ENCODE measurements at regions not wholly inside any gene's neighbourhood (a gene's known extent, or its start where the extent isn't known, plus 50 kb on each side); places are given as distances from the start of the nearest gene placed in this dataset.

DNA sequence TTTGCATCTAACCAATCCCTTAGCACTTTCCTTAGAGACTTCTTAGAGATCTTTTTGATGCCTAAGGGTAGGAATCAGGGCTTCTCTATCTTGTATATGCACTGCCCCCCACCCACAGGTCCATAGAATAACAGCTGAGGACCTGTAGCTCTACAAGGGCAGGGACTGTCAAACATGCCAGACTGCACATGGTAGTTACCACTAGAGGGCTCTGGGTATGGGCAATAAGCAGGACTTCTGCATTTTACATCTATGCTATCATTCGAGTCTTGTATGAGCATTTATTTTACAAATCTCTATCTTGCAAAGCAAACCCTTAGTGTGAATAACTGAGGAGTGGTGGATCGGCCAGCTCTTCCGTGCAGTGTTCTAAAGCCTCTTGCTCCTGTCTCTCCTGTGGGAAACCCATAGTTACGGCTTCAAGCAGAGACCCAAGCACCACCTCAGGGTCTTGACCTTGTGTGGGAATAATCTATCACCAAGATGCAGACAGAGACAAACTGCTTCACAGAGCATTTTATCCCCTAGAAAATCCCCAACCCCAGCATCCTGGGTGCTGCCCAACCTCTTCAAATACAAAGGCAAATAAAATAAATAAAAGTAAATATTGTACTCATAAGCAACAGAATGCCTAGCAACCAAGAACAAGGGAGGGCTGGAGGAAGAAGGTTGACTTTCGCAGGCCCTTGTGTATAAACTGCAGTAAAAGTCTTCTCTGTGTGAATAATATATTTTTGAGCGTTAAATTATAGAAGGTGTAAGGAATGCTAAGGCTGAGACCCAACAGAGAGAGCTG, 219.3 kb downstream of the WDR11 start:
- TF ChIP-seq, protein P1, sequence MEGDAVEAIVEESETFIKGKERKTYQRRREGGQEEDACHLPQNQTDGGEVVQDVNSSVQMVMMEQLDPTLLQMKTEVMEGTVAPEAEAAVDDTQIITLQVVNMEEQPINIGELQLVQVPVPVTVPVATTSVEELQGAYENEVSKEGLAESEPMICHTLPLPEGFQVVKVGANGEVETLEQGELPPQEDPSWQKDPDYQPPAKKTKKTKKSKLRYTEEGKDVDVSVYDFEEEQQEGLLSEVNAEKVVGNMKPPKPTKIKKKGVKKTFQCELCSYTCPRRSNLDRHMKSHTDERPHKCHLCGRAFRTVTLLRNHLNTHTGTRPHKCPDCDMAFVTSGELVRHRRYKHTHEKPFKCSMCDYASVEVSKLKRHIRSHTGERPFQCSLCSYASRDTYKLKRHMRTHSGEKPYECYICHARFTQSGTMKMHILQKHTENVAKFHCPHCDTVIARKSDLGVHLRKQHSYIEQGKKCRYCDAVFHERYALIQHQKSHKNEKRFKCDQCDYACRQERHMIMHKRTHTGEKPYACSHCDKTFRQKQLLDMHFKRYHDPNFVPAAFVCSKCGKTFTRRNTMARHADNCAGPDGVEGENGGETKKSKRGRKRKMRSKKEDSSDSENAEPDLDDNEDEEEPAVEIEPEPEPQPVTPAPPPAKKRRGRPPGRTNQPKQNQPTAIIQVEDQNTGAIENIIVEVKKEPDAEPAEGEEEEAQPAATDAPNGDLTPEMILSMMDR (IDR thresholded peaks at IDR 0.05; ENCODE audit: insufficient read depth, low read length, poor library complexity, severe bottlenecking) = peak; percentile 11
- no peak for DNase-seq (ENCODE audit: low read depth)
- H3K36me3 ChIP-seq (ENCODE audit: control insufficient read depth, insufficient read depth, low read length) = no peaks in the 10 kb centered on the region
- no peaks in the 10 kb centered on the region for H3K27me3 ChIP-seq (ENCODE audit: control insufficient read depth, insufficient read depth, low read length)
- H3K4me3 ChIP-seq (ENCODE audit: low read depth, low read length) = no peak overlapping the region

DNA sequence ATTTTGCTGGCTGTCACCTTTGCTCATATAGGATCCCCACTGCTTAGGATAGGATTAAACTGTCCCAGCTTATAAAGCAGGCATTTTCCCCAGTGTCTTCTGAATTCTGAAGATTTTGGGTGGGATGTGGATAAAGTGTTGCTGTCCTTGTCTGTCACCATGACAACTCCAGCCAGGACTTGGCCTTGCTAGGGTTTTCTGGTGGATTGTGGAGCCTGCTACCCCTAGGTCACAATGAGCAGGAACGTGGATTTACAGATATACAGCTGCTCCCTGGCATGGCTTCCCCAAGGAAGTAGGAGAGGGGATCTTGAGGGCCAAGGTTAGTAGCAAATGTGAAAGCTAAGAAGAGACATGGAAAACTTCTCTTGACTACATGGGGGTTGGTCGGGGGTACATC, 220.7 kb downstream of the WDR11 start:
- no peak overlapping the region for H3K4me3 ChIP-seq (ENCODE audit: low read depth, low read length)
- TF ChIP-seq, protein P1 (IDR thresholded peaks at IDR 0.05; ENCODE audit: insufficient read depth, low read length, poor library complexity, severe bottlenecking) = no peak

DNA sequence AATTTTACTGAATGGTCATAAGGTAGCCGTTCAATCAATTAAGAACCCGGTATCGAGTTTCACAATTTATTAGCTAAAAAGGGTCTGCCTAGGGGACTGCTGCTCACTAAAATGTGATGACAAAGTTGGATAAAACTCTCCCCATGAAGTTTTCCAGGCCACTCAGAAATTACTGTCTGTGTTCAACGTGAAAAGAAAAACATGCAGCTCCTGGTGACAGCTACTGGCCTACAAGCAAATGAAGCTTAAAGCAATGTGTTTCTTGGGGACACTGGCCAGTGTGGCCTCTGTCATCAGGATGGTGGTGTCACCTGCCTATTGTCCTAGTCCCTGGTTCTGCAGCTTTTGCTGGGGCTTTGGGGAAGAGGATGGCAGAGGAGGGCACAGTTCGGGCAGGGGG, 222.6 kb downstream of the WDR11 start:
- Histone ChIP-seq H3K36me3 (ENCODE audit: control insufficient read depth, insufficient read depth, low read length) (no peaks in the 10 kb centered on the region), H3K4me3 (ENCODE audit: low read depth, low read length) (no peak overlapping the region), H3K27me3 (ENCODE audit: control insufficient read depth, insufficient read depth, low read length) (no peaks in the 10 kb centered on the region)
- no peak for DNase-seq (ENCODE audit: low read depth)
- TF ChIP-seq, protein P1 (IDR thresholded peaks at IDR 0.05; ENCODE audit: insufficient read depth, low read length, poor library complexity, severe bottlenecking) = no peak

More for the DNA sequence above, 220.7 kb downstream of the WDR11 start:
- no peaks in the 10 kb centered on the region for H3K36me3 ChIP-seq (ENCODE audit: control insufficient read depth, insufficient read depth, low read length)
- no peaks in the 10 kb centered on the region for H3K27me3 ChIP-seq (ENCODE audit: control insufficient read depth, insufficient read depth, low read length)
- no peak for DNase-seq (ENCODE audit: low read depth)

DNA sequence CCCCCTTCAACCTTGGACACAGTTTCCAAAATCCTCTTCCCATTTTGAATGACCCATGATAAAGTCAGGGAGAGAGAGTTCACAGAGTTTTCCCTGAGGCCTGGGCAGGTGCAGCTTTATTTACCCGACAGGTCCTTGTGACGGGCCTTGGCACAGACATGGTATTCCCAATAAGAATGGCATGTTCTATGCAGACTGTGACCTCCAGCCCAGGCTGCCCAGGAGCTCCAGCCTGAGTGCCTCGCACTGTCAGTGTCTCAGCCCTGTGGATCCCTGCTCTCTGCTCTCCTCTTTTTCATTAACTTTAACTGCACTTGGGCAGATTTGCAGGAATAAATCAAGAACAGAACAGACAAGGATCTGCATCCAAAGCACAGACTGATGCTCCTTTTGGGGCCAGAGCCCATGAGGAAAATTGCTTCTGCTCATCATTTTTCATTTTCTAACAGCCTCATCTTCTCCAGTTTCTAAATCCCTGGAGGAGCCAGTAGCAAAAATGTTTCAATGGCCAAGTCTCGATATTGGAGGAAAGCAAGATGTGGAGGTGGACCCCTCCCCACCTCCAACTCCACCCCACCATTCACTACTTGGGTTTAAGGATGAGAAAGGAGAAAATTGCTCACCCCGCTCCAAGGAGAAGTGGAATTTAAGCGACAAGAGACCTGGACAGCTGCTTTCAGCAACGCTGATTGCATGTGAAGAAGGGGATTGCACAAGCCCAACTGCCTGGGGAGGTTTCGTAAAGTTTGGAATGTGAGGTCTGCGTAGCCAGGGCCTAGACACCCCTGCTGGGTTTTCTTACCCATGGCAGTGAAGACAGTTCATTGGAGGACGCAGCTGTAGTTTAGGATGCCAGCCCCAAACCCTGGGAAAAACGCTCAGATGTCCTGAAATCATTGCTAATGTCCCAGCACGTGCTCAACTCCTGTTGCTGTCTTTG, 225.9 kb downstream of the WDR11 start:
- DNase-seq (ENCODE audit: low read depth) = no peak
- Histone ChIP-seq H3K36me3 (ENCODE audit: control insufficient read depth, insufficient read depth, low read length) (no peaks in the 10 kb centered on the region), H3K27me3 (ENCODE audit: control insufficient read depth, insufficient read depth, low read length) (peaks cover 3% of the 10 kb centered on the region), H3K4me3 (ENCODE audit: low read depth, low read length) (no peak overlapping the region)
- TF ChIP-seq, protein P1 (IDR thresholded peaks at IDR 0.05; ENCODE audit: insufficient read depth, low read length, poor library complexity, severe bottlenecking) = no peak

DNA sequence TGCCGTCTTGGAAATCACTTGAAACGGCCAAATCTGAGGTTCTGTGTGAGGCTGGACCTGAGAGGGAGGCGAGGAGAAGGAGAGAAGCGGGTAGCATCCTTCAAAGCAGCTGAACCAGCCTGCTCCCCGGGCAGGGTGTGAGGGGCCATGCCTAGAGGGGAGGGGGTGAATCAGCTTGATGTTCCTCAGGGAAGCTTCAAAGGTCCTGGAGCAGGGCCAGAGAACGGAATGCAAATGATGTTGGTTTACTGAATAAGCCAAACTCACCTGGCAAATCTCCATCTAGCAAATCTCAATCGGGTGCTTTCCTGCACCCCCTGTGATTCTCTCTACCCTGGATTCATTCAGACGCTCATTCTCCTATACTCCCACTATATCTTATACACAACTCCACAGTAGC, 226.9 kb downstream of the WDR11 start:
- Histone ChIP-seq H3K4me3 (ENCODE audit: low read depth, low read length) (no peak overlapping the region), H3K36me3 (ENCODE audit: control insufficient read depth, insufficient read depth, low read length) (no peaks in the 10 kb centered on the region), H3K27me3 (ENCODE audit: control insufficient read depth, insufficient read depth, low read length) (peaks cover 3% of the 10 kb centered on the region)
- no peak for DNase-seq (ENCODE audit: low read depth)
- TF ChIP-seq, protein P1 (IDR thresholded peaks at IDR 0.05; ENCODE audit: insufficient read depth, low read length, poor library complexity, severe bottlenecking) = no peak

All from kidney epithelial cell (primary cell).